Central memory CD8-positive, alpha-beta T cell (primary cell): ENCODE measurements at regions not wholly inside any gene's neighbourhood (a gene's known extent, or its start where the extent isn't known, plus 50 kb on each side); places are given as distances from the start of the nearest gene placed in this dataset.
"Not testable (repeated sequence)": the region's sequence is repeated elsewhere in the genome, so short reads cannot be mapped to it uniquely, and the experiment has no call there.

Experiments used
- ATAC-seq: fragments of 150-1000 bp; cut with Tn5 transposase; replicated peaks from 2 replicates; pipeline ENCODE4 v1.10.0; 2022; ENCODE audit warnings: mild to moderate bottlenecking, moderate FRiP score, moderate number of reproducible peaks; ENCODE audit not compliant: poor library complexity, severe bottlenecking; ENCODE audit errors: extremely low read depth
- DNase-seq, 2 donors: peaks; one replicate each; pipeline ENCODE4 v3.0.0; 2021; ENCODE audit warnings: low spot score in 2 of 2
- H3K27ac Mint-ChIP-seq: one replicate; pipeline ENCODE4 v1.8.0; 2022; ENCODE audit warnings: low read depth, mild to moderate bottlenecking, moderate library complexity, mixed read lengths
- H3K27me3 Mint-ChIP-seq: one replicate; pipeline ENCODE4 v1.8.0; 2022; ENCODE audit warnings: mixed read lengths
- H3K36me3 Mint-ChIP-seq: one replicate; pipeline ENCODE4 v1.8.0; 2022; ENCODE audit warnings: mild to moderate bottlenecking, moderate library complexity, mixed read lengths; ENCODE audit not compliant: insufficient read depth
- H3K4me1 Mint-ChIP-seq: one replicate; pipeline ENCODE4 v1.8.0; 2022; ENCODE audit warnings: mixed read lengths
- H3K4me3 Mint-ChIP-seq: one replicate; pipeline ENCODE4 v1.8.0; 2022; ENCODE audit warnings: mild to moderate bottlenecking, moderate library complexity, mixed read lengths
- H3K9me3 Mint-ChIP-seq: one replicate; pipeline ENCODE4 v1.8.0; 2022; ENCODE audit warnings: mixed read lengths

- ATAC-seq, H3K27ac Mint-ChIP-seq, H3K4me1 Mint-ChIP-seq, H3K4me3 Mint-ChIP-seq, H3K9me3 Mint-ChIP-seq, DNase-seq, H3K36me3 Mint-ChIP-seq: not testable (repeated sequence)
- peaks cover 16% of the 10 kb centered on the region for H3K27me3 Mint-ChIP-seq
These were observed 135.2 kb downstream of the ABCC12 start for GRCh38 chr16:48020617-48021016.

DNA sequence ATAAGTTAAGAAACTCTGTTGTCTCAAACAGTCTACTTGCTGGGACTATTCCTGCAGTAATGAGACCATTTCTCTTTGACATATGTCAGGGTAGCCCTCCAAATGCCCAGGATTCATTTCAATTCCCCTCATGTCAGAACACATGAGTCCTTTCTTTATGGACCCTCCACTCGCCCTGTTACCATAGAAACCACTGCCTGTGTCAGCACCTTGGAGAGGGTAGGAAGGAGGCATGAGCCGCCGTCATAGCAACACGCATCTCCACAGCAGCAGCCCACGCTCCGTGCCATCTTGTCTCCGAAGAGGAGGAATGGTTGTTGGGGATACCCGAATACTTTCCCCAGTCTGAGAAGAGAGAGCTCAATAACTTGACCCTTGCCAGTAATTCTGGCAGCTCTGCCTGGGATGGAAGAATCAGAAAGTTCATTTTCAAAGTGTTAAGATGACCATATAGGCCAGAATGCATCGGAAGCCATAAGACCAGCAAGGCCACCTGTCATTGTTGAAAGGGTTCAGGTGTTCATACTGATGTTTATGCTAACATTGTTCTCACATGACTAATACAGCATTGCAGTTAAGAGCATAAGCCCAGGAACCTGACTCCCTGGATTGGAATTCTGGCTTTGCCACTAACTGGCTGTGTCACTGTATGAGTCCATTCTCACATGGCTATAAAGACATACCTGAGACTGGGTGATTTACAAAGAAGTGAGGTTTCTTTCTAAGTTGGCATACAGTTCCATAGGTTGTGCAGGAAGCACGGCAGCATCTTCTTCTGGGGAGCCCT lies 141.3 kb downstream of the ABCC12 start:
- Mint-ChIP-seq H3K27ac (no peak overlapping the region), H3K27me3 (no peaks in the 10 kb centered on the region), H3K9me3 (peaks cover 5% of the 10 kb centered on the region), H3K4me1 (no peaks in the 10 kb centered on the region), H3K36me3 (no peaks in the 10 kb centered on the region), H3K4me3 (no peak overlapping the region)
- DNase-seq (no peak), ATAC-seq (no peak)

- no peaks in the 10 kb centered on the region for H3K36me3 Mint-ChIP-seq
- no peak for ATAC-seq
- no peak overlapping the region for H3K27ac Mint-ChIP-seq
- no peaks in the 10 kb centered on the region for H3K27me3 Mint-ChIP-seq
- peaks cover 5% of the 10 kb centered on the region for H3K9me3 Mint-ChIP-seq
- H3K4me3 Mint-ChIP-seq = no peak overlapping the region
- DNase-seq = no peak
- H3K4me1 Mint-ChIP-seq = no peaks in the 10 kb centered on the region
These were observed 142.3 kb downstream of the ABCC12 start for GRCh38 chr16:48013491-48013901.

- no peak for DNase-seq
- Mint-ChIP-seq H3K27ac (no peak overlapping the region), H3K9me3 (peaks cover 5% of the 10 kb centered on the region), H3K36me3 (no peaks in the 10 kb centered on the region), H3K27me3 (no peaks in the 10 kb centered on the region), H3K4me3 (no peak overlapping the region), H3K4me1 (no peaks in the 10 kb centered on the region)
- ATAC-seq = no peak
These were observed 143.7 kb downstream of the ABCC12 start for GRCh38 chr16:48011878-48012658.

- H3K36me3 Mint-ChIP-seq = no peaks in the 10 kb centered on the region
- DNase-seq (no peak), ATAC-seq (no peak)
- H3K27me3 Mint-ChIP-seq = no peaks in the 10 kb centered on the region
- no peak overlapping the region for H3K27ac Mint-ChIP-seq
- no peaks in the 10 kb centered on the region for H3K4me1 Mint-ChIP-seq
- peaks cover 7% of the 10 kb centered on the region for H3K9me3 Mint-ChIP-seq
- H3K4me3 Mint-ChIP-seq = no peak overlapping the region
These were observed 144.3 kb downstream of the ABCC12 start for GRCh38 chr16:48011466-48011865.

DNA sequence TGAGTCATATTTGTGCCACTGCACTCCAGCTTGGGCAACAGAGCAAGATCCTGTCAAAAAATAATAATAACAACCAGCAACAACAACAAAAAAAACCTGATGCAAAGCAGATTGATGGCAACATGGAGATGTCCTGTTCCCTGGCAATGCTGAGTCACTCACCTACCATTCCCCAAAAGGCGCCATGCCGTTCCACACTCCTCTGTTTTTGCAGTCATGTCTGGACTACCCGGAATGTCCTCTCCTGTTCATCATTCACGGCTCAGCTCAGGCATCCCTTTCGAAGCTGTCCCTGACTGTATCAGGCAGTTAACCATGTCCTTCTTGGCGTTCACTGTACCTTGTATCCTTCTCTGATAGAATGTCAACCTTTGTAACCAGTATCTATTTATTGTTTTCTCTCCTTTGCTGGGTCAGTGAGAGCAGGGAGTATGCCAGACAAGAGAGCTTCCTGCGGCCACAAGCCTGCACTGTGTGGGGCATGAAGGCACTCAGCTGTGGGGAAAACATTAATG lies 147.7 kb downstream of the ABCC12 start:
- no peak overlapping the region for H3K4me3 Mint-ChIP-seq
- peaks cover 5% of the 10 kb centered on the region for H3K9me3 Mint-ChIP-seq
- H3K27ac Mint-ChIP-seq = no peak overlapping the region
- peaks cover 13% of the 10 kb centered on the region for H3K27me3 Mint-ChIP-seq
- ATAC-seq = no peak
- no peak for DNase-seq
- no peaks in the 10 kb centered on the region for H3K4me1 Mint-ChIP-seq
- no peaks in the 10 kb centered on the region for H3K36me3 Mint-ChIP-seq

GRCh38 chr16:48004141-48004695 lies 151.6 kb downstream of the ABCC12 start:
- Mint-ChIP-seq H3K27ac (no peak overlapping the region), H3K9me3 (peaks cover 5% of the 10 kb centered on the region), H3K4me1 (no peaks in the 10 kb centered on the region), H3K27me3 (peaks cover 16% of the 10 kb centered on the region), H3K36me3 (no peaks in the 10 kb centered on the region), H3K4me3 (no peak overlapping the region)
- no peak for DNase-seq
- ATAC-seq = no peak

GRCh38 chr16:48003206-48003907 lies 152.4 kb downstream of the ABCC12 start:
- DNase-seq (no peak), ATAC-seq (no peak)
- Mint-ChIP-seq H3K27me3 (peaks cover 16% of the 10 kb centered on the region), H3K4me1 (no peaks in the 10 kb centered on the region), H3K27ac (no peak overlapping the region), H3K36me3 (no peaks in the 10 kb centered on the region), H3K9me3 (peaks cover 5% of the 10 kb centered on the region), H3K4me3 (no peak overlapping the region)

DNA sequence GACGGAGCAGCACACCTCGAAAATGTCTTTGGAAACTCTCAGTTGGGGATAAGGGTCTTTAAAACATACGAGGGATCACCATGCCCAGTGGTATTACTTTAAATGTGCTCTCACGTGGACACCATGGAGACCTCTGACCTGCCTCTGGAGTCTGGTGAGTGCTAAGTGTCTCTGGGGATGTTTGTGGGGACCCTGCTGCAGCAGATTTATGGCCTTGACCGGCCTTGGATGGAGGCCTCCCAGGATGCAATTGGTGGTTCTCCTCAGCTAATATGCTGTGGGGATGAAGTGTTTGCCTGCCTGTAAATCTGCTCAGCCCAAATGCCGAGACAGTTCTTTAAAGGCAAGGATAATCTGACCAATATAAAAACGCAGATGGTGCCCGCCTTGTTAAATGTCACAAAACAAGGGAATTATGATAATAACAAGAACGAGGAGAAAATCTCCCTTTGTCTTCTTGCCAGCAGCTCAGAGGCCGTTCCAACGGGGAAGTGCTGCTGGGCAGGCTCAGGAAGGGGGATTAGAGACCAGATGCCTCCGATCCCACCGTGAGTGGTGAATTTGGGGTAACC lies 154.4 kb downstream of the ABCC12 start:
- H3K27ac Mint-ChIP-seq = no peak overlapping the region
- DNase-seq = no peak
- no peaks in the 10 kb centered on the region for H3K36me3 Mint-ChIP-seq
- H3K9me3 Mint-ChIP-seq = peaks cover 3% of the 10 kb centered on the region
- peaks cover 16% of the 10 kb centered on the region for H3K27me3 Mint-ChIP-seq
- no peaks in the 10 kb centered on the region for H3K4me1 Mint-ChIP-seq
- H3K4me3 Mint-ChIP-seq = no peak overlapping the region
- no peak for ATAC-seq

DNA sequence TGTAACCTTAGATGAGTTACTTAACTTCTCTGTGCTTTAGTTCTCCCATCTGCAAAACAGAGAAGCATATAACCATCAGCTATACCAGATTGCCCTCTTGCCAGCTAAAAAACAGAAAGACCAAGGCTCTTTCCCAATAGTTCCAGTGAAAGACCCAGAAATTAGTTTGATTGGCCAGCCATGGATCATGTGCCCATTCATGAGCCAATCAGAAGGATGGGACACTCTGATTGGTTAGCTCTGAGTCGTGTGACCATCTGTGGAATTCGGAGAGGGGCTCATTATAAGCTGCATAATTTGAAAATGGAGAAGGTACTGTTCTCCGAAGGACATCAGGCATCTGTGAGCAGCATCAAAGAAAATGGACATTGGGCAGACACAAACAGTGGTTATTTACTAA lies 155.2 kb downstream of the ABCC12 start:
- no peak for DNase-seq
- no peak for ATAC-seq
- no peak overlapping the region for H3K4me3 Mint-ChIP-seq
- peaks cover 16% of the 10 kb centered on the region for H3K27me3 Mint-ChIP-seq
- no peaks in the 10 kb centered on the region for H3K9me3 Mint-ChIP-seq
- H3K27ac Mint-ChIP-seq = no peak overlapping the region
- no peaks in the 10 kb centered on the region for H3K4me1 Mint-ChIP-seq
- no peaks in the 10 kb centered on the region for H3K36me3 Mint-ChIP-seq

DNA sequence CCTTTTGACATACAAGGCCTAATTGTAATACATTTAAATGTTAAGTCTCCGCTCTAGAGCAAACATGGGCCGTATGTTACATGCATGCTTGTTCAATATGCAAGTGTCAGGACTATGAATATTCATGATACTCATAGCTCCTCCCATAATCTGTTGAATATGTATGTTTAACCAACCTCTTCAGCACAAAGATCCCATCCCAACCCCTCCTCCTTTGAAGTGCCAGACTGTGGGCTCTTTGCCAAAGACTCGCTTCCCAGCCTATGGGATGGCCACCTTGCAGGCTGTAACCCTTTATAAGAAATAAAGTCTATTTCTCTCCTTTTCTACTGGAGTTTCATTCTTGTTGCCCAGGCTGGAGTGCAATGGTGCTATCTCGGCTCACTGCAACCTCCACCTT lies 156.2 kb downstream of the ABCC12 start:
- no peaks in the 10 kb centered on the region for H3K36me3 Mint-ChIP-seq
- DNase-seq (no peak), ATAC-seq (no peak)
- H3K4me3 Mint-ChIP-seq = no peak overlapping the region
- no peak overlapping the region for H3K27ac Mint-ChIP-seq
- H3K4me1 Mint-ChIP-seq = no peaks in the 10 kb centered on the region
- H3K27me3 Mint-ChIP-seq = peaks cover 16% of the 10 kb centered on the region
- no peaks in the 10 kb centered on the region for H3K9me3 Mint-ChIP-seq

DNA sequence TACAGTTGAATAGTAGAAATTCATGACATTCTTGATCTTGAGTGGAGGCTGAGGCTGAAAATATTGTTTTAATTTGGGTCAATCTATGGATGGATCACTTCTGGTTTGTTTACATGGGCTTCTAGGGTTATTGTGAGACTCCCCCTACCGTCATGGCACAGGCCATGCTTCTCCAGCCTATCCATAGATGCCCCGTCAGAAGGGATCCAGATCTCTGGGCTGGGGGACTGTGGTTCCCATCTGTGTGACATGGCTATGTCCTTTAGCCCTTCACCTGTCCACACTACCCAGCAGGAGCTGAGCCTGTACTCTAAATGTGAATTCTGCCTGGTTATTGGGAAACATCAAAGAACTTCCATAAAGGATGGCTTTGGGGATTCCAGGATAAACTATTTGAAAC lies 160.4 kb downstream of the ABCC12 start:
- ATAC-seq (no peak), DNase-seq (no peak)
- no peaks in the 10 kb centered on the region for H3K9me3 Mint-ChIP-seq
- H3K36me3 Mint-ChIP-seq = no peaks in the 10 kb centered on the region
- H3K27me3 Mint-ChIP-seq = no peaks in the 10 kb centered on the region
- no peak overlapping the region for H3K4me3 Mint-ChIP-seq
- no peaks in the 10 kb centered on the region for H3K4me1 Mint-ChIP-seq
- no peak overlapping the region for H3K27ac Mint-ChIP-seq
